PC-3 (cell line): ENCODE measurements at regions not wholly inside any gene's neighbourhood (a gene's known extent, or its start where the extent isn't known, plus 50 kb on each side); places are given as distances from the start of the nearest gene placed in this dataset.

Experiments
- ATAC-seq: fragments of 200-7000 bp; cut with Tn5 transposase; 2 replicates; pipeline ENCODE4 v1.9.1; 2020; ENCODE audit warnings: mild to moderate bottlenecking, moderate library complexity
- BruUV-seq: library from RNA; stranded (reverse); fragments of 400-500 nt; replicated peaks from 2 replicates; lab custom pipeline; 2021; lab: Mats Ljungman, UMichigan
- CTCF ChIA-PET: fragments of 300-600 bp; sonication (Branson Sonifier 250); formaldehyde crosslinking; loops from one replicate; lab custom pipeline; 2022; ENCODE audit warnings: antibody characterized with exemption; lab: Charles Lee
- POLR2A ChIA-PET: fragments of 300-600 bp; sonication (Branson Sonifier 250); formaldehyde crosslinking; loops from one replicate; lab custom pipeline; 2022; ENCODE audit warnings: antibody characterized with exemption; ENCODE audit not compliant: unreplicated experiment; lab: Charles Lee
- DNase-seq: peaks from one replicate; pipeline ENCODE4 v3.0.0-alpha.2; 2015
- H2AFZ ChIP-seq: fragments of 300-600 bp; sonication (generic); 2 replicates; pipeline ENCODE4 v1.6.0; 2016; ENCODE audit warnings: antibody characterized with exemption, low read length
- H3F3A ChIP-seq: fragments of 300-600 bp; sonication (generic); one replicate; pipeline ENCODE4 v1.6.0; 2017; ENCODE audit warnings: antibody characterized with exemption, low read length, control low read depth, mild to moderate bottlenecking; ENCODE audit not compliant: unreplicated experiment
- H3K27ac ChIP-seq: fragments of 300-600 bp; sonication (generic); 2 replicates; pipeline ENCODE4 v1.5.1; 2016; ENCODE audit warnings: mild to moderate bottlenecking, low read length
- H3K27me3 ChIP-seq: fragments of 300-600 bp; sonication (generic); 2 replicates; pipeline ENCODE4 v1.6.1; 2016; ENCODE audit warnings: low read length, mixed read lengths
- H3K36me3 ChIP-seq: fragments of 300-600 bp; sonication (generic); 2 replicates; pipeline ENCODE4 v1.6.1; 2016; ENCODE audit warnings: low read depth, mixed run types, low read length, mixed read lengths
- H3K4me1 ChIP-seq: fragments of 300-600 bp; sonication (generic); 2 replicates; pipeline ENCODE4 v1.5.1; 2016; ENCODE audit warnings: low read length; ENCODE audit not compliant: insufficient read depth
- H3K4me2 ChIP-seq: fragments of 300-600 bp; sonication (generic); 2 replicates; pipeline ENCODE4 v1.6.0; 2016; ENCODE audit warnings: low read length
- H3K4me3 ChIP-seq: fragments of 300-600 bp; sonication (generic); 2 replicates; pipeline ENCODE4 v1.5.1; 2016; ENCODE audit warnings: mild to moderate bottlenecking, low read length, mixed read lengths
- H3K79me2 ChIP-seq: fragments of 300-600 bp; sonication (generic); 2 replicates; pipeline ENCODE4 v1.6.1; 2017; ENCODE audit warnings: low read length, mixed read lengths
- H3K9ac ChIP-seq: fragments of 300-600 bp; sonication (generic); 2 replicates; pipeline ENCODE4 v1.6.0; 2016; ENCODE audit warnings: mild to moderate bottlenecking, low read length
- H3K9me2 ChIP-seq: fragments of 300-600 bp; sonication (generic); replicated peaks from 2 replicates; pipeline ENCODE4 v1.6.1; 2016; ENCODE audit warnings: mixed run types, low read length, mixed read lengths
- H3K9me3 ChIP-seq: fragments of 300-600 bp; sonication (generic); 2 replicates; pipeline ENCODE4 v1.6.1; 2016; ENCODE audit warnings: low read length, mixed read lengths
- H4K20me1 ChIP-seq: fragments of 300-600 bp; sonication (generic); 2 replicates; pipeline ENCODE4 v1.6.1; 2016; ENCODE audit warnings: low read length, mixed read lengths
- EZH2 ChIP-seq: fragments of 300-600 bp; sonication (generic); IDR thresholded peaks from one replicate; pipeline ENCODE4 v1.6.1; 2017; ENCODE audit warnings: antibody characterized with exemption, mild to moderate bottlenecking, low read length; ENCODE audit not compliant: unreplicated experiment
- EZH2phosphoT487 ChIP-seq: fragments of 300-600 bp; sonication (generic); IDR thresholded peaks from 2 replicates; pipeline ENCODE4 v1.6.1; 2018; ENCODE audit warnings: mild to moderate bottlenecking, antibody characterized with exemption, low read length, borderline replicate concordance
- intact Hi-C: fragments of 100-400 bp; cut with micrococcal nuclease; formaldehyde crosslinking; loops from 2 replicates; pipeline ENCODE4 v1.9.0; 2023
- TF ChIP-seq, protein P1 (sequence below): fragments of 300-600 bp; sonication (generic); conservative IDR thresholded peaks from 2 replicates; pipeline ENCODE4 v1.5.1; 2017; ENCODE audit warnings: antibody characterized with exemption, low read depth, mild to moderate bottlenecking, low read length

DNA sequence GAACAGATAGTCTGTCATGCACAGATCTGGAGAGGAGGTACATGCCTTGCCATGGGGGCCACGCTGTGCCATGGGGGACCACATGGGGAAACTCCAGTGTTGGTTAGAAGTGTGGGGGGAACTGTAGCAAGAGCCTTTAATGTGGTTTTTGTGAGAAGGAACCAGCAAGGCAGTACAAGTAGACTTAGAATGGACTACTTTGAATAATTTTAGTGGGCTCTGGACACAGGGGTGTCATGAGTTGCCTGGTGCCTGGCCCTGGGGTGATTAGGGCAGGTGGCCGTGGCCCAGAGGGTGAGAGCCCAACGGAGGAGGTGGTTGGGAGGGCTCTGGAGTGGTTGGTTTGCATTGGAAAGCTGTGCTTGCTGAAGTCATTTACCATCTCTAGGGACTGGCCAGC lies 77.2 kb downstream of the CXCL12 start:
- BruUV-seq: no TSS peak
- intact Hi-C loops: no loop called here
- Histone ChIP-seq H3K27me3 (peaks cover 11% of the 10 kb centered on the region; the same call in 1 of the 2 replicates), H3K4me2 (no peak overlapping the region), H3K79me2 (no peaks in the 10 kb centered on the region), H3K4me1 (no peaks in the 10 kb centered on the region), H3K4me3 (no peak overlapping the region), H3K27ac (no peak overlapping the region), H2AFZ (no peak overlapping the region), H3K9ac (no peak overlapping the region), H3K9me3 (no peaks in the 10 kb centered on the region), H3F3A (no peaks in the 10 kb centered on the region), H3K36me3 (no peaks in the 10 kb centered on the region), H3K9me2 (no peaks in the 10 kb centered on the region), H4K20me1 (no peaks in the 10 kb centered on the region)
- CTCF ChIA-PET: no interaction called here
- DNase-seq (no peak), ATAC-seq (no peak)
- no peak for TF ChIP-seq EZH2phosphoT487
- TF ChIP-seq EZH2: no peak
- TF ChIP-seq, protein P1, sequence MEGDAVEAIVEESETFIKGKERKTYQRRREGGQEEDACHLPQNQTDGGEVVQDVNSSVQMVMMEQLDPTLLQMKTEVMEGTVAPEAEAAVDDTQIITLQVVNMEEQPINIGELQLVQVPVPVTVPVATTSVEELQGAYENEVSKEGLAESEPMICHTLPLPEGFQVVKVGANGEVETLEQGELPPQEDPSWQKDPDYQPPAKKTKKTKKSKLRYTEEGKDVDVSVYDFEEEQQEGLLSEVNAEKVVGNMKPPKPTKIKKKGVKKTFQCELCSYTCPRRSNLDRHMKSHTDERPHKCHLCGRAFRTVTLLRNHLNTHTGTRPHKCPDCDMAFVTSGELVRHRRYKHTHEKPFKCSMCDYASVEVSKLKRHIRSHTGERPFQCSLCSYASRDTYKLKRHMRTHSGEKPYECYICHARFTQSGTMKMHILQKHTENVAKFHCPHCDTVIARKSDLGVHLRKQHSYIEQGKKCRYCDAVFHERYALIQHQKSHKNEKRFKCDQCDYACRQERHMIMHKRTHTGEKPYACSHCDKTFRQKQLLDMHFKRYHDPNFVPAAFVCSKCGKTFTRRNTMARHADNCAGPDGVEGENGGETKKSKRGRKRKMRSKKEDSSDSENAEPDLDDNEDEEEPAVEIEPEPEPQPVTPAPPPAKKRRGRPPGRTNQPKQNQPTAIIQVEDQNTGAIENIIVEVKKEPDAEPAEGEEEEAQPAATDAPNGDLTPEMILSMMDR: no peak
- POLR2A ChIA-PET: no interaction called here

DNA sequence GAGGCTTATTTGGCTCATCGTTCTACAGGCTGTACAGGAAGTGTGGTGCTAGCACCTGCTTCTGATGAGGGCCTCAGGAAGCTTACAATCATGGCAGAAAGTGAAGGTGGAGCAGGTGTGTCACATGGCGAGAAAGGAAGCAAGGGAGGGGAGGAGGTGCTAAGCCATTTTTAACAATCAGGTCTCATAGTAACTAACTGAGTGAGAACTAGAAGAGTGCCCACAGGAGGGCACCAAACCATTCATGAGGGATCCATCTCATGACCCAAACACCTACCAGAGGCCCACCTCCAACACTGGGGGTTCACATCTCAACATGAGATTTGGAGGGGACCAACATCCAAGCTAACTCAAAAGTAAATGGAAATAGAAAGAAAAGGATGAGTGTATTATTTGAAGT lies 78.1 kb downstream of the CXCL12 start:
- no peak overlapping the region for H3K9ac ChIP-seq
- no peak for TF ChIP-seq EZH2
- TF ChIP-seq EZH2phosphoT487: no peak
- TF ChIP-seq, protein P1: no peak; the same call in 1 of the 2 replicates
- BruUV-seq: no TSS peak
- no peaks in the 10 kb centered on the region for H3K9me3 ChIP-seq
- H3K4me2 ChIP-seq: no peak overlapping the region
- CTCF ChIA-PET: no interaction called here
- H2AFZ ChIP-seq: no peak overlapping the region
- ATAC-seq (no peak), DNase-seq (peak; percentile 30)
- peaks cover under 1% of the 10 kb centered on the region for H3K4me1 ChIP-seq
- no peaks in the 10 kb centered on the region for H3K9me2 ChIP-seq
- intact Hi-C loops: no loop called here
- H3K36me3 ChIP-seq: no peaks in the 10 kb centered on the region
- H3K4me3 ChIP-seq: no peak overlapping the region
- H3K27ac ChIP-seq: no peak overlapping the region
- POLR2A ChIA-PET: interaction anchor here (0.5 kb wide), 1 partner anchor 1014 kb away, joined by 3 read pairs; no protein-coding TSS in a partner anchor
- H3K79me2 ChIP-seq: no peaks in the 10 kb centered on the region
- no peaks in the 10 kb centered on the region for H4K20me1 ChIP-seq
- no peaks in the 10 kb centered on the region for H3F3A ChIP-seq
- H3K27me3 ChIP-seq: peaks cover 7% of the 10 kb centered on the region; the same call in 1 of the 2 replicates

DNA sequence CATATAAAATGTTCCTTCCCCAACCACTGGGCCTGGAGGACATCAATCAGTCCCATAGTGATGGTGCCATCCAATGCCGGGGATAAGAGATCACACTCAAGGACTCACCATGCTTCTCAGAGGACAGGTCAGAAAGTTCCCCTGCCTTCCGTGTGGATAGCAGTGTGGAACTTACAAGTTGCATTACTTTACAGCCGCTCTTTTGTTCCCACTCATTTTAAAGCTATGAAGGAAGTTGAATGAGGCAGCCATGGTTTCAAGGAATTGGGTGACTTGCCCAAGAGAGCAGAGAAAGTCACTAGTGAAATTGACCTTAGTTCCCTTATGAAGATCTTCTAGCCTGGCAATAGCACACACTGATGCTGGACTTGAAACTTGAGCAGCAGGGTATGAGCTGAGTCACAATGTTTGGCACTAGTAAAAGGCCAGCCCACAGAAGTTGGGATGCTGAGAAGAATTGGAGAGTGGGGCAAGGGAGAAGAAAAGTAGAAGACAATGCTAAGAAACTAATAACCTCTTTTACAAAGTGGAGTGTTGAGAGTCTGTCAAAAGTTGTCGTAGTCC lies 78.7 kb downstream of the CXCL12 start:
- Histone ChIP-seq H3K4me2 (no peak overlapping the region), H3K79me2 (no peaks in the 10 kb centered on the region), H3F3A (no peaks in the 10 kb centered on the region), H3K9ac (no peak overlapping the region), H2AFZ (no peak overlapping the region), H3K36me3 (no peaks in the 10 kb centered on the region), H3K4me3 (no peak overlapping the region), H3K4me1 (peaks cover 5% of the 10 kb centered on the region), H4K20me1 (no peaks in the 10 kb centered on the region), H3K27me3 (0 out of 2 replicates have a peak, but pooled peaks cover 5% of the 10 kb centered on the region), H3K27ac (no peak overlapping the region), H3K9me2 (no peaks in the 10 kb centered on the region), H3K9me3 (no peaks in the 10 kb centered on the region)
- ChIA-PET CTCF (no interaction called here), POLR2A (interaction anchor here (0.5 kb wide), 1 partner anchor 1013 kb away, joined by 3 read pairs; no protein-coding TSS in a partner anchor)
- ATAC-seq (no peak; the same call in 1 of the 2 replicates), DNase-seq (peak; percentile 48)
- BruUV-seq: no TSS peak
- intact Hi-C loops: no loop called here
- TF ChIP-seq EZH2 (no peak), EZH2phosphoT487 (no peak)
- TF ChIP-seq, protein P1: no peak
